ENCODE measurements at regions not wholly inside any gene's neighbourhood (a gene's known extent, or its start where the extent isn't known, plus 50 kb on each side); places are given as distances from the start of the nearest gene placed in this dataset.

- TF ChIP-seq ZNF592 (IDR thresholded peaks at IDR 0.05) (no peak), ZZZ3 (IDR thresholded peaks at IDR 0.05; ENCODE audit: control insufficient read depth, insufficient read length, low read depth) (no peak), SREBF2 (IDR thresholded peaks at IDR 0.05; ENCODE audit: low read length) (no peak), BHLHE40 (IDR thresholded peaks at IDR 0.05; ENCODE audit: borderline replicate concordance in 1 of 2, low read depth in 2 of 2, low read length in 1 of 2) (no peak), CEBPB (IDR thresholded peaks at IDR 0.05; ENCODE audit: borderline replicate concordance in 1 of 2, low read depth in 2 of 2, low read length in 2 of 2) (no peak), IRF4 (IDR thresholded peaks at IDR 0.05; ENCODE audit: low read depth, low read length) (no peak), PRDM15 (CRISPR knock-in tag; IDR thresholded peaks at IDR 0.05) (no peak), MXI1 (IDR thresholded peaks at IDR 0.05; ENCODE audit: low read depth, low read length) (no peak)
Measured at GRCh38 chr5:125049721-125050702, 303.6 kb upstream of the ZNF608 start (continued).

Data from GM12878 (cell line).